KMS-11 (cell line): ENCODE measurements at regions not wholly inside any gene's neighbourhood (a gene's known extent, or its start where the extent isn't known, plus 50 kb on each side); places are given as distances from the start of the nearest gene placed in this dataset.

Source experiments
- H2AFZ ChIP-seq: fragments of 200-600 bp; sonication (generic); 2 replicates; pipeline ENCODE4 v1.6.1; 2016; ENCODE audit warnings: antibody characterized with exemption, mixed run types, low read depth
- H3K27ac ChIP-seq: fragments of 200-600 bp; sonication (generic); 2 replicates; pipeline ENCODE4 v1.6.1; 2016; ENCODE audit warnings: mild to moderate bottlenecking, mixed run types
- H3K27me3 ChIP-seq: fragments of 200-600 bp; sonication (generic); 2 replicates; pipeline ENCODE4 v1.6.1; 2017; ENCODE audit warnings: mild to moderate bottlenecking, low read depth, mixed run types, moderate library complexity; ENCODE audit not compliant: insufficient read depth
- H3K36me3 ChIP-seq: fragments of 200-600 bp; sonication (generic); 2 replicates; pipeline ENCODE4 v1.6.1; 2017; ENCODE audit warnings: mild to moderate bottlenecking, mixed run types; ENCODE audit not compliant: insufficient read depth
- H3K4me1 ChIP-seq: fragments of 200-600 bp; sonication (generic); 2 replicates; pipeline ENCODE4 v1.6.1; 2016; ENCODE audit warnings: mild to moderate bottlenecking, low read depth, mixed run types; ENCODE audit not compliant: poor library complexity, severe bottlenecking
- H3K4me2 ChIP-seq: fragments of 200-600 bp; sonication (generic); 2 replicates; pipeline ENCODE4 v1.7.0; 2016; ENCODE audit warnings: mild to moderate bottlenecking, mixed run types
- H3K4me3 ChIP-seq: fragments of 200-600 bp; sonication (generic); IDR thresholded peaks from 2 replicates; pipeline ENCODE4 v1.6.1; 2017; ENCODE audit warnings: low read depth, low read length, mixed read lengths; ENCODE audit not compliant: insufficient read depth
- H3K79me2 ChIP-seq: fragments of 200-600 bp; sonication (generic); 2 replicates; pipeline ENCODE4 v1.6.1; 2016; ENCODE audit warnings: low read depth, mixed run types; ENCODE audit not compliant: insufficient read depth
- H3K9ac ChIP-seq: fragments of 200-600 bp; sonication (generic); 2 replicates; pipeline ENCODE4 v1.6.1; 2016; ENCODE audit warnings: mild to moderate bottlenecking, mixed run types
- H4K20me1 ChIP-seq: fragments of 200-600 bp; sonication (generic); 2 replicates; pipeline ENCODE4 v1.6.1; 2016; ENCODE audit warnings: mild to moderate bottlenecking, mixed run types; ENCODE audit not compliant: insufficient read depth
- CTCF ChIP-seq: fragments of 200-600 bp; sonication (generic); conservative IDR thresholded peaks from 2 replicates; pipeline ENCODE4 v1.6.1; 2017; ENCODE audit warnings: low read depth, mild to moderate bottlenecking, antibody characterized with exemption, low read length, moderate library complexity, mixed read lengths

GRCh38 chr10:94192974-94193373 lies 169.8 kb downstream of the NOC3L start:
- H3K79me2 ChIP-seq = no peaks in the 10 kb centered on the region
- H2AFZ ChIP-seq = no peak overlapping the region
- H3K27me3 ChIP-seq = no peaks in the 10 kb centered on the region
- H3K36me3 ChIP-seq = no peaks in the 10 kb centered on the region
- no peak overlapping the region for H3K4me2 ChIP-seq
- H4K20me1 ChIP-seq = no peaks in the 10 kb centered on the region
- no peak overlapping the region for H3K27ac ChIP-seq
- H3K4me3 ChIP-seq = no peak overlapping the region
- H3K9ac ChIP-seq = no peak overlapping the region
- TF ChIP-seq CTCF = no peak
- no peaks in the 10 kb centered on the region for H3K4me1 ChIP-seq

- Histone ChIP-seq H3K4me1 (no peaks in the 10 kb centered on the region), H3K79me2 (no peaks in the 10 kb centered on the region), H3K9ac (no peak overlapping the region), H4K20me1 (no peaks in the 10 kb centered on the region), H3K4me2 (no peak overlapping the region), H3K36me3 (no peaks in the 10 kb centered on the region), H3K27me3 (no peaks in the 10 kb centered on the region), H2AFZ (no peak overlapping the region), H3K4me3 (no peak overlapping the region), H3K27ac (no peak overlapping the region)
- no peak for TF ChIP-seq CTCF
Measured at GRCh38 chr10:94193466-94193924, 169.2 kb downstream of the NOC3L start.

- H4K20me1 ChIP-seq = no peaks in the 10 kb centered on the region
- H2AFZ ChIP-seq = no peak overlapping the region
- TF ChIP-seq CTCF = no peak
- no peak overlapping the region for H3K4me3 ChIP-seq
- no peaks in the 10 kb centered on the region for H3K79me2 ChIP-seq
- no peaks in the 10 kb centered on the region for H3K36me3 ChIP-seq
- H3K4me1 ChIP-seq = no peaks in the 10 kb centered on the region
- H3K27ac ChIP-seq = no peak overlapping the region
- no peaks in the 10 kb centered on the region for H3K27me3 ChIP-seq
- H3K9ac ChIP-seq = no peak overlapping the region
- H3K4me2 ChIP-seq = no peak overlapping the region
Measured at GRCh38 chr10:94194256-94194655, 168.5 kb downstream of the NOC3L start.

- Histone ChIP-seq H2AFZ (no peak overlapping the region), H3K27ac (no peak overlapping the region), H3K4me2 (no peak overlapping the region), H3K4me1 (no peaks in the 10 kb centered on the region), H4K20me1 (no peaks in the 10 kb centered on the region), H3K4me3 (no peak overlapping the region), H3K36me3 (no peaks in the 10 kb centered on the region), H3K9ac (no peak overlapping the region), H3K79me2 (no peaks in the 10 kb centered on the region), H3K27me3 (no peaks in the 10 kb centered on the region)
- no peak for TF ChIP-seq CTCF
Measured at GRCh38 chr10:94197241-94197640, 165.5 kb downstream of the NOC3L start.
